ENCODE measurements at regions not wholly inside any gene's neighbourhood (a gene's known extent, or its start where the extent isn't known, plus 50 kb on each side); places are given as distances from the start of the nearest gene placed in this dataset.

DNA sequence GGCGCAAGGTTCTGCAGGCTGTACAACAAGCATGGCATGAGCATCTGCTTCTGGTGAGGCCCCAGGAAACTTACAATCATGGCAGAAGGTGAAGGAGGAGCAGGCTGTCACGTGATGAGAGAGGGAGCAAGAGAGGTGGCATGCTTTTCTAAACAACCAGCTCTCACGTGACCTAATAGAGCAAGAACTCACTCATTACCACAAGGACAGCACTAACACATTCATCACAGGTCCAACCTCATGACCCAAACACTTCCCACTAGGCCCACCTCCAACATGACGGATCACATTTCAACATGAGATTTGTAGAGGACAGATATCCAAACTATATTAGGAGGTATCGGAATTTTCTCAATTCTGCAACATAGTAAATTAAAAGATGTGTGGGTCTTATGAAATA is 108.8 kb upstream of the DLX2 start:
- no peak for ATAC-seq (ENCODE audit: low FRiP score)
- no peak for DNase-seq (ENCODE audit: low spot score)
- no peak for TF ChIP-seq CTCF (IDR thresholded peaks at IDR 0.05)

GRCh38 chr2:172213116-172213860 is 110.6 kb upstream of the DLX2 start:
- DNase-seq (ENCODE audit: low spot score) (no peak), ATAC-seq (ENCODE audit: low FRiP score) (no peak)
- TF ChIP-seq CTCF (IDR thresholded peaks at IDR 0.05), result no peak

- no peak for DNase-seq (ENCODE audit: low spot score)
- no peak for TF ChIP-seq CTCF (IDR thresholded peaks at IDR 0.05)
- no peak for ATAC-seq (ENCODE audit: low FRiP score)
These were observed 111.6 kb upstream of the DLX2 start for GRCh38 chr2:172214252-172214651.

DNA sequence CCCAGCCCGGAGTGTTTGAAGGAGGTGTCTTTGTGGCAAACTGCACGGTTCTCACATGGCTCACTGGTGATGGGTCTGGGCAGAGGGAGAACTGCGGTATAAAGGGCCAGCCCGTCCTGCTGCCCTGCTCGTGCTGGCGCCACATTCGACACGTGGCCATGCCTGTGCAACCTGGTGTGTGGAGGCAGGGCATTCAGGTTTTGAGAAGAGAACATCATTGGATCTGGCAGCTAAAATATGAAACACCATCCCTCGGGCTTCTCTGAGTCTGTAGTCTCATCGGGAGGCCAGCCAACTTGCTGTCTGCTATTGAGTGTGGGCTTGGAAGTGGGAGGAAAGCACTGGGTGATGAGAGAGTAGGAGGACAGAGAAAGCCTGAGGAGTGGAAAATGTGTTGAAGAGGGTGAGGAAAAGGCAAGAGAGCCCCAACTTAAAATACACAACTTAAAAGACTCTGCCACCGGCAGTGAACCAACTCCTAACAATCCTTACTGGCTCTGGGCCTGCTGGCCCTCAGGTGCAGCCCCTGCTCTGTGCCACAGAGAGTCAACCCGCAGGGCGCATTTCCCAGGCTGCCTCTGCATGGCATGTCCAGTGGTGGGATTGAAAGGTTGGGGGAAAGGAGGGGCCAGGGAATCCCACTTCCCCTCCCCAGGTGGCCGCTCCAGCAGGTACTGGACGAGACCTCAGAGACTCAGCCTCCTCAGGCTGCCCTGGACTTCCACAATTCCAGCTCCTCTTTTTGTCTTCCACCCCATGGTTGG is 112.7 kb upstream of the DLX2 start:
- DNase-seq (ENCODE audit: low spot score) (no peak), ATAC-seq (ENCODE audit: low FRiP score) (peak; percentile 84)
- no peak for TF ChIP-seq CTCF (IDR thresholded peaks at IDR 0.05)

- DNase-seq (ENCODE audit: low spot score) (no peak), ATAC-seq (ENCODE audit: low FRiP score) (no peak)
- no peak for TF ChIP-seq CTCF (IDR thresholded peaks at IDR 0.05)
These were observed 113.2 kb upstream of the DLX2 start for GRCh38 chr2:172215936-172216335.

- no peak for DNase-seq (ENCODE audit: low spot score)
- no peak for TF ChIP-seq CTCF (IDR thresholded peaks at IDR 0.05)
- no peak for ATAC-seq (ENCODE audit: low FRiP score)
These were observed 113.8 kb upstream of the DLX2 start for GRCh38 chr2:172216477-172216876.

GRCh38 chr2:172219201-172219600 is 116.5 kb upstream of the DLX2 start:
- no peak for TF ChIP-seq CTCF (IDR thresholded peaks at IDR 0.05)

More at GRCh38 chr2:172219201-172219600, 116.5 kb upstream of the DLX2 start:
- ATAC-seq (ENCODE audit: low FRiP score), result no peak
- no peak for DNase-seq (ENCODE audit: low spot score)

Data from omental fat pad (tissue), 3 donors.